ENCODE measurements at regions not wholly inside any gene's neighbourhood (a gene's known extent, or its start where the extent isn't known, plus 50 kb on each side); places are given as distances from the start of the nearest gene placed in this dataset.
"Not testable (repeated sequence)": the region's sequence is repeated elsewhere in the genome, so short reads cannot be mapped to it uniquely, and the experiment has no call there.

- DNase-seq (ENCODE audit: low read depth in 3 of 3), result no peak
These were observed 53.5 kb downstream of the FOXD2 start for GRCh38 chr1:47491341-47491753.

- DNase-seq (ENCODE audit: low read depth in 3 of 3), result no peak
These were observed 57.4 kb downstream of the FOXD2 start for GRCh38 chr1:47495176-47495713.

GRCh38 chr1:47498551-47498950 is 60.7 kb downstream of the FOXD2 start:
- DNase-seq (ENCODE audit: low read depth in 3 of 3), result no peak

GRCh38 chr1:47501069-47501468 is 63.2 kb downstream of the FOXD2 start:
- DNase-seq (ENCODE audit: low read depth in 3 of 3), result no peak

GRCh38 chr1:47502746-47503370 is 65.0 kb downstream of the FOXD2 start:
- no peak for DNase-seq (ENCODE audit: low read depth in 3 of 3)

GRCh38 chr1:47504840-47505239 is 67.0 kb downstream of the FOXD2 start:
- not testable (repeated sequence) for DNase-seq (ENCODE audit: low read depth in 3 of 3)

- no peak for DNase-seq (ENCODE audit: low read depth in 3 of 3)
These were observed 67.4 kb downstream of the FOXD2 start for GRCh38 chr1:47505267-47505666.

- DNase-seq (ENCODE audit: low read depth in 3 of 3), result no peak
These were observed 68.2 kb downstream of the FOXD2 start for GRCh38 chr1:47506053-47506452.

- DNase-seq (ENCODE audit: low read depth in 3 of 3), result no peak
These were observed 69.3 kb downstream of the FOXD2 start for GRCh38 chr1:47507144-47507543.

GRCh38 chr1:47507881-47508701 is 70.2 kb downstream of the FOXD2 start:
- peak in 1 of 3 donors; percentile 11 for DNase-seq (ENCODE audit: low read depth in 3 of 3)

- DNase-seq (ENCODE audit: low read depth in 3 of 3), result no peak
These were observed 71.0 kb downstream of the FOXD2 start for GRCh38 chr1:47508702-47509431.

GRCh38 chr1:47510282-47510811 is 72.5 kb downstream of the FOXD2 start:
- DNase-seq (ENCODE audit: low read depth in 3 of 3), result no peak

- DNase-seq (ENCODE audit: low read depth in 3 of 3), result no peak
These were observed 74.0 kb downstream of the FOXD2 start for GRCh38 chr1:47511825-47512224.

- no peak for DNase-seq (ENCODE audit: low read depth in 3 of 3)
These were observed 75.5 kb downstream of the FOXD2 start for GRCh38 chr1:47513393-47513792.

GRCh38 chr1:47514229-47514628 is 76.4 kb downstream of the FOXD2 start:
- DNase-seq (ENCODE audit: low read depth in 3 of 3), result no peak

- DNase-seq (ENCODE audit: low read depth in 3 of 3), result no peak
These were observed 77.4 kb downstream of the FOXD2 start for GRCh38 chr1:47515164-47515789.

GRCh38 chr1:47517946-47518345 is 80.1 kb downstream of the FOXD2 start:
- no peak for DNase-seq (ENCODE audit: low read depth in 3 of 3)

GRCh38 chr1:47519491-47519890 is 81.6 kb downstream of the FOXD2 start:
- DNase-seq (ENCODE audit: low read depth in 3 of 3), result no peak

GRCh38 chr1:47519971-47520370 is 82.1 kb downstream of the FOXD2 start:
- DNase-seq (ENCODE audit: low read depth in 3 of 3), result no peak

- DNase-seq (ENCODE audit: low read depth in 3 of 3), result no peak
These were observed 83.4 kb downstream of the FOXD2 start for GRCh38 chr1:47521034-47521881.
